HepG2 (cell line): ENCODE measurements at regions not wholly inside any gene's neighbourhood (a gene's known extent, or its start where the extent isn't known, plus 50 kb on each side); places are given as distances from the start of the nearest gene placed in this dataset.

ENCODE experiments used
- GATA4 ChIP-seq: sonication (generic); IDR thresholded peaks from 2 replicates; pipeline ENCODE4 v1.6.1; 2016; ENCODE audit warnings: antibody characterized with exemption, low read depth, borderline replicate concordance
- GPN1 ChIP-seq: sonication (generic); formaldehyde crosslinking; IDR thresholded peaks from 2 replicates; pipeline ENCODE4 v1.5.1; 2020; ENCODE audit warnings: missing genetic modification reagents, borderline replicate concordance
- HNRNPH1 ChIP-seq: fragments of 200-400 bp; formaldehyde crosslinking; optimal IDR thresholded peaks from 2 replicates; pipeline ENCODE3; 2017; ENCODE audit warnings: mild to moderate bottlenecking, low read depth, low read length
- KLF6 ChIP-seq: IDR thresholded peaks from 2 replicates; pipeline ENCODE4 v1.8.0; 2016; ENCODE audit warnings: missing biosample characterization, missing genetic modification reagents
- MAFK ChIP-seq, 2 experiments: IDR thresholded peaks in 1 of 2; conservative IDR thresholded peaks in 1 of 2; 2 replicates each; pipeline ENCODE4 v1.6.1; 2011; ENCODE audit warnings: improper control_type of control experiment in 2 of 2, low read length in 2 of 2
- MEIS1 ChIP-seq: sonication (generic); formaldehyde crosslinking; IDR thresholded peaks from 2 replicates; pipeline ENCODE4 v1.9.0; 2021; ENCODE audit warnings: mild to moderate bottlenecking, missing genetic modification reagents, moderate library complexity, borderline replicate concordance
- SRY ChIP-seq: sonication (generic); formaldehyde crosslinking; IDR thresholded peaks from 2 replicates; pipeline ENCODE4 v1.8.0; 2022; ENCODE audit warnings: mild to moderate bottlenecking, missing genetic modification reagents
- ZNF121 ChIP-seq: sonication (generic); formaldehyde crosslinking; IDR thresholded peaks from 2 replicates; pipeline ENCODE4 v1.5.0; 2020; ENCODE audit warnings: mild to moderate bottlenecking, missing genetic modification reagents
- ZNF281 ChIP-seq: sonication (generic); formaldehyde crosslinking; IDR thresholded peaks from 2 replicates; pipeline ENCODE4 v1.4.0; 2020; ENCODE audit warnings: missing genetic modification reagents, borderline replicate concordance
- ZNF318 ChIP-seq: sonication (generic); formaldehyde crosslinking; IDR thresholded peaks from 2 replicates; pipeline ENCODE4 v1.4.0; 2020; ENCODE audit warnings: mild to moderate bottlenecking, missing genetic modification reagents
- ZNF558 ChIP-seq: sonication (generic); formaldehyde crosslinking; IDR thresholded peaks from 2 replicates; pipeline ENCODE4 v1.9.0; 2022; ENCODE audit warnings: mild to moderate bottlenecking, missing genetic modification reagents, borderline replicate concordance
- ZNF570 ChIP-seq: sonication (generic); formaldehyde crosslinking; IDR thresholded peaks from 2 replicates; pipeline ENCODE4 v1.4.0; 2020; ENCODE audit warnings: mild to moderate bottlenecking, missing genetic modification reagents, borderline replicate concordance
- ZNF766 ChIP-seq: sonication (generic); formaldehyde crosslinking; IDR thresholded peaks from 2 replicates; pipeline ENCODE4 v1.5.0; 2020; ENCODE audit warnings: missing genetic modification reagents, borderline replicate concordance

- 0 out of 2 replicates have a peak, but pooled peaks have one; percentile 39 for TF ChIP-seq ZNF318 (CRISPR knock-in tag)
- no peak; the same call in 1 of the 2 replicates for TF ChIP-seq KLF6
- TF ChIP-seq ZNF570: no peak
- TF ChIP-seq HNRNPH1: peak; percentile 8
- peak; percentile 30; the same call in 1 of the 2 replicates for TF ChIP-seq MEIS1 (CRISPR knock-in tag)
- TF ChIP-seq ZNF766 (CRISPR knock-in tag): 0 out of 2 replicates have a peak, but pooled peaks have one; percentile 7
- no peak for TF ChIP-seq GATA4
- no peak for TF ChIP-seq MAFK (conservative IDR thresholded peaks at IDR 0.05 in 1 of 2, IDR thresholded peaks at IDR 0.05 in 1 of 2; ENCODE audit: low read length in 2 of 2)
- 0 out of 2 replicates have a peak, but pooled peaks have one; percentile 2 for TF ChIP-seq ZNF558 (CRISPR knock-in tag)
- TF ChIP-seq ZNF121 (CRISPR knock-in tag): peak; percentile 7; the same call in 1 of the 2 replicates
- TF ChIP-seq SRY (CRISPR knock-in tag): 0 out of 2 replicates have a peak, but pooled peaks have one; percentile 4
- TF ChIP-seq ZNF281 (CRISPR knock-in tag): no peak
- no peak for TF ChIP-seq GPN1
These were observed 212.5 kb upstream of the HAAO start (continued) for GRCh38 chr2:43004879-43005244.
